ENCODE measurements at regions not wholly inside any gene's neighbourhood (a gene's known extent, or its start where the extent isn't known, plus 50 kb on each side); places are given as distances from the start of the nearest gene placed in this dataset.

DNA sequence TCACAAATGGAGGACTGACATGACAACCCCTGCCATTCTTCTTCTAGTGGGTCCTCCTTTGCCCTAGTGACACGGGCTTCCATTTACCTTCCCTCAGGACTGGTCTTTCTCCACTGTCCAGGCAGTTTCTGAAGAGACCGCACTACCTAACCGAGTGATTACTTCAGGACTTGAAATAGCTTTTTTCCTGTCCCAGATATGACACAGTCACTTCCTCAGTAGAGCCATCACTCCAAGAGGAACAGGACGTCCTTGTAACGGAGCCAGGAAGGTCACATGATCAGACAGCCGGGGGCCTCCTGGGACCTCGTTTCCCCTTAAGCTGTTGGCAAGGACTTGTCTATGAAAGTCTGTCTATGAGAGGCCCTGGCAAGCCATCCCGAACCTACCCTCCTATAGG is 62.3 kb downstream of the FOS start:
- TF ChIP-seq, protein P1, sequence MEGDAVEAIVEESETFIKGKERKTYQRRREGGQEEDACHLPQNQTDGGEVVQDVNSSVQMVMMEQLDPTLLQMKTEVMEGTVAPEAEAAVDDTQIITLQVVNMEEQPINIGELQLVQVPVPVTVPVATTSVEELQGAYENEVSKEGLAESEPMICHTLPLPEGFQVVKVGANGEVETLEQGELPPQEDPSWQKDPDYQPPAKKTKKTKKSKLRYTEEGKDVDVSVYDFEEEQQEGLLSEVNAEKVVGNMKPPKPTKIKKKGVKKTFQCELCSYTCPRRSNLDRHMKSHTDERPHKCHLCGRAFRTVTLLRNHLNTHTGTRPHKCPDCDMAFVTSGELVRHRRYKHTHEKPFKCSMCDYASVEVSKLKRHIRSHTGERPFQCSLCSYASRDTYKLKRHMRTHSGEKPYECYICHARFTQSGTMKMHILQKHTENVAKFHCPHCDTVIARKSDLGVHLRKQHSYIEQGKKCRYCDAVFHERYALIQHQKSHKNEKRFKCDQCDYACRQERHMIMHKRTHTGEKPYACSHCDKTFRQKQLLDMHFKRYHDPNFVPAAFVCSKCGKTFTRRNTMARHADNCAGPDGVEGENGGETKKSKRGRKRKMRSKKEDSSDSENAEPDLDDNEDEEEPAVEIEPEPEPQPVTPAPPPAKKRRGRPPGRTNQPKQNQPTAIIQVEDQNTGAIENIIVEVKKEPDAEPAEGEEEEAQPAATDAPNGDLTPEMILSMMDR (IDR thresholded peaks at IDR 0.05; ENCODE audit: unreplicated experiment), result no peak
- Mint-ChIP-seq H3K27me3 (ENCODE audit: low read depth) (peaks cover 3% of the 10 kb centered on the region), H3K27ac (no peak overlapping the region)

DNA sequence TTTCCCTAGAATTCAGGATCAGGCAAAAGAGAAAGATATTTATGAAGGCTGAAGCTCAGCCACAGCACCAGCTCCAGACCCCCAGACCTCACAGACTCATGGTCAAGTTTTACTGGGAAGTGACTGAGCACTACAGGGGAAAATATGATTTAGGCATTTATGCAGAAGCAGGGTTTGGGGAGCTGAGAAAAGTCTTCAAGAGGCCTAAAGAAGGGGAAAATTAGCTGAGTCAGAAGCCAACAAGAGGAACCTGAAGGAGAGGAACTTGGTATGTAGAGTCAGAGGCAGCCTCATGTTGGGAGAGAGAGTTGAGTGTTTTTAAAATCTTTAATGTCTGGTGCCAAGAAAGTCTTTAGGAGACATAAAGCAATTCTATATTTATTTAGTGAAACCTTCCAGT is 63.0 kb downstream of the FOS start:
- Mint-ChIP-seq H3K36me3 (no peaks in the 10 kb centered on the region), H3K9me3 (peaks cover 19% of the 10 kb centered on the region), H3K27me3 (ENCODE audit: low read depth) (peaks cover 3% of the 10 kb centered on the region), H3K27ac (no peak overlapping the region), H3K4me3 (no peak overlapping the region), H3K4me1 (no peaks in the 10 kb centered on the region)
- TF ChIP-seq, protein P1 (IDR thresholded peaks at IDR 0.05; ENCODE audit: unreplicated experiment), result no peak
- no peak for DNase-seq (ENCODE audit: low spot score in 2 of 2, unreplicated experiment in 2 of 2)

More for the DNA sequence above, 62.3 kb downstream of the FOS start:
- H3K9me3 Mint-ChIP-seq, result peaks cover 15% of the 10 kb centered on the region
- H3K4me3 Mint-ChIP-seq, result no peak overlapping the region
- no peaks in the 10 kb centered on the region for H3K4me1 Mint-ChIP-seq
- DNase-seq (ENCODE audit: low spot score in 2 of 2, unreplicated experiment in 2 of 2), result no peak
- no peaks in the 10 kb centered on the region for H3K36me3 Mint-ChIP-seq

DNA sequence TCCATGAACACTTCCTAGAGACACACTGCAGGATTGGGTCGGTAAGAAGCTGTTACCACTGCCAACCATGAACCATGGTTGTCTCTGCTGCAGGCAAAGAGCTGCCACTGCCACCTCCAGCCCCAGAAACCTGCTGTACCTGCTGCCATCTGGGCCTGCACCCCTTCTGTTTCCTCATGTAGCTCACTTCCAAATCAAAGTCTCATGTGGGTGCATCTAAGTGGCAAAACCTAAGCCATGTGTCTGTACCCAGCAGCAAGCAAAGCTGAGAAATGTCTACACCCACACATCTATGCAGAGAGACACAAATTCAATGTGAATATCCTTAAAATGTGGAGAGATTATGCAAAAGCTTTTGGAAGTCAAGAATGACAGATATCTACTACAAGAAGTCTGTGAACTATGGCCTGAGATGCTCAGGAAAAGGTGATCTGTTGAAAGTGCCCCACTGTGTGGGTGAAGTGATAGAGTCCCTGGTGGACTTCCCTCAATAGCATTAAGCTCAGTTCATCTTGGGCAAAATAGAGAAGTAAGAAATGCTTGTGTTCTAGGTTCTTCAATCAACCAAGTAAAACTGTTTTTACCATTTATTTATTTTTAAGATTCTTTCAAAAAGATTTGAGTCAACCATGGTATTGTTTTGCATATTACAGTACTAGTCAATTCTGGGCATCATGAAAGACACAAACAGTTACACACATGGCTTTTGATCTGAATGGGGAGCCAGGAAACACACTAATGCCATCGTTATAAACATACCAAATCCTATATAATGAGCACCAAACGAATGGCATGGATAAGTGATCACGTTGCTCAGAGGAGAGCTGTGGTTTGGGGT is 64.4 kb downstream of the FOS start:
- no peak overlapping the region for H3K27ac Mint-ChIP-seq
- no peaks in the 10 kb centered on the region for H3K4me1 Mint-ChIP-seq
- DNase-seq (ENCODE audit: low spot score in 2 of 2, unreplicated experiment in 2 of 2), result no peak
- H3K27me3 Mint-ChIP-seq (ENCODE audit: low read depth), result peaks cover 3% of the 10 kb centered on the region
- H3K4me3 Mint-ChIP-seq, result no peak overlapping the region
- H3K36me3 Mint-ChIP-seq, result no peaks in the 10 kb centered on the region
- TF ChIP-seq, protein P1 (IDR thresholded peaks at IDR 0.05; ENCODE audit: unreplicated experiment), result no peak
- H3K9me3 Mint-ChIP-seq, result peaks cover 19% of the 10 kb centered on the region

DNA sequence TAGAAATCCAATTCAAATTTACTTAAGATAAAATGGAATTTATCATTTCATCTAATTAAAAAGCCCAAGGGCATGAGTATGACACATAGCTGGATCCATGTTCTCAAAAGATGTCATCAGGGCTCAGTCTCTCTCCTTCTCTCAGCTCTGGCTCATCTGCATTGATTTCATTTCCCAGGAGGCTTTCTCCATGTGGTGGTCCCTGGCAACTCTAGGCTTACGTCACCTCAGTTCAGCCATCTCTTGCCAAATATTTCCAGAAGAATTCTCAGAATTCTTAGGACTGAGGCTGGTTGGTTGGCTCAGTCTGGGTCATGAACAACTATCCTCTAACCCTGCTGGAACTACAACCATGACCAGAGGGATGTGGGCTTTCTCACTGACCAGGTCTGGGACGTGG is 65.3 kb downstream of the FOS start:
- no peaks in the 10 kb centered on the region for H3K4me1 Mint-ChIP-seq
- H3K4me3 Mint-ChIP-seq, result no peak overlapping the region
- no peak overlapping the region for H3K27ac Mint-ChIP-seq
- H3K9me3 Mint-ChIP-seq, result peaks cover 14% of the 10 kb centered on the region
- no peaks in the 10 kb centered on the region for H3K36me3 Mint-ChIP-seq
- peaks cover 3% of the 10 kb centered on the region for H3K27me3 Mint-ChIP-seq (ENCODE audit: low read depth)
- TF ChIP-seq, protein P1 (IDR thresholded peaks at IDR 0.05; ENCODE audit: unreplicated experiment), result no peak
- DNase-seq (ENCODE audit: low spot score in 2 of 2, unreplicated experiment in 2 of 2), result no peak

DNA sequence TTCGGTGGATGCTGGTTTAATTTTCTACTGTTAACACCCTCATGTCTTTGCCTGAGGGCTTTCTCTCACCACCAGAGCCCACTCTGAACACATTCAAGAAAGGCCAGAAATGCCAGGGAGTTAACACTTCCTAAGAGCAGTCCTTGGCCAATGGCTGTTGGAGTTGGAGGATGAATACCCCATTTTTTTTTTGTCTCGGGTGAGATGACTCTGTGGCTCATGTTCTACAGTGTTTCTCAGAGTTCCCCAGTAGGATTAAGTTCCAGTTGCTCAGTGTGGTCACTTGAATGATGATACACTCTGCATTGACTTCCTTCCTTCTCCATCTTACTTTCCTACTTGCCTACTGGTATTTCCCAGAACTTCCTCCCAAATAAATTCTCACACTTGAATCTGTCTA is 65.8 kb downstream of the FOS start:
- H3K27ac Mint-ChIP-seq, result no peak overlapping the region
- TF ChIP-seq, protein P1 (IDR thresholded peaks at IDR 0.05; ENCODE audit: unreplicated experiment), result no peak
- no peaks in the 10 kb centered on the region for H3K4me1 Mint-ChIP-seq
- H3K9me3 Mint-ChIP-seq, result peaks cover 17% of the 10 kb centered on the region
- no peak for DNase-seq (ENCODE audit: low spot score in 2 of 2, unreplicated experiment in 2 of 2)
- H3K4me3 Mint-ChIP-seq, result no peak overlapping the region
- peaks cover 3% of the 10 kb centered on the region for H3K27me3 Mint-ChIP-seq (ENCODE audit: low read depth)
- no peaks in the 10 kb centered on the region for H3K36me3 Mint-ChIP-seq
